ENCODE measurements at regions not wholly inside any gene's neighbourhood (a gene's known extent, or its start where the extent isn't known, plus 50 kb on each side); places are given as distances from the start of the nearest gene placed in this dataset.

- no peaks in the 10 kb centered on the region for H3F3A ChIP-seq (ENCODE audit: low read depth)
- no peak for TF ChIP-seq EZH2phosphoT487 (IDR thresholded peaks at IDR 0.05; ENCODE audit: borderline replicate concordance)
- no peak for TF ChIP-seq CTCF (conservative IDR thresholded peaks at IDR 0.05; ENCODE audit: low read length)
- no peak overlapping the region for H3K4me3 ChIP-seq (ENCODE audit: low read length, poor library complexity, severe bottlenecking)
- no peaks in the 10 kb centered on the region for H4K20me1 ChIP-seq (ENCODE audit: insufficient read depth, low read length, poor library complexity, severe bottlenecking)
- no peaks in the 10 kb centered on the region for H3K27me3 ChIP-seq (ENCODE audit: insufficient read depth, low read length, poor library complexity, severe bottlenecking)
- H3K9me3 ChIP-seq (ENCODE audit: insufficient read depth, low read depth, low read length): no peaks in the 10 kb centered on the region
- no peak overlapping the region for H3K4me2 ChIP-seq (ENCODE audit: low read depth, low read length, poor library complexity, severe bottlenecking)
- no peaks in the 10 kb centered on the region for H3K9me2 ChIP-seq (replicated peaks; ENCODE audit: low read depth, low read length)
- no peaks in the 10 kb centered on the region for H3K36me3 ChIP-seq (ENCODE audit: insufficient read depth, low read length)
- no peaks in the 10 kb centered on the region for H3K4me1 ChIP-seq (ENCODE audit: insufficient read depth, low read length, poor library complexity, severe bottlenecking)
- no peak overlapping the region for H2AFZ ChIP-seq (ENCODE audit: low read length)
- no peak overlapping the region for H3K9ac ChIP-seq (ENCODE audit: low read depth, low read length, poor library complexity, severe bottlenecking)
- H3K79me2 ChIP-seq (ENCODE audit: insufficient read depth, low read length): no peaks in the 10 kb centered on the region
These were observed 744.5 kb upstream of the C9orf72 start for GRCh38 chr9:28317745-28318144.

- Histone ChIP-seq H4K20me1 (ENCODE audit: insufficient read depth, low read length, poor library complexity, severe bottlenecking) (no peaks in the 10 kb centered on the region), H3K79me2 (ENCODE audit: insufficient read depth, low read length) (no peaks in the 10 kb centered on the region), H3K9me3 (ENCODE audit: insufficient read depth, low read depth, low read length) (no peaks in the 10 kb centered on the region), H3K9ac (ENCODE audit: low read depth, low read length, poor library complexity, severe bottlenecking) (no peak overlapping the region), H3K4me1 (ENCODE audit: insufficient read depth, low read length, poor library complexity, severe bottlenecking) (no peaks in the 10 kb centered on the region), H3F3A (ENCODE audit: low read depth) (no peaks in the 10 kb centered on the region), H2AFZ (ENCODE audit: low read length) (no peak overlapping the region), H3K4me3 (ENCODE audit: low read length, poor library complexity, severe bottlenecking) (no peak overlapping the region), H3K36me3 (ENCODE audit: insufficient read depth, low read length) (no peaks in the 10 kb centered on the region), H3K27me3 (ENCODE audit: insufficient read depth, low read length, poor library complexity, severe bottlenecking) (no peaks in the 10 kb centered on the region), H3K9me2 (replicated peaks; ENCODE audit: low read depth, low read length) (no peaks in the 10 kb centered on the region), H3K4me2 (ENCODE audit: low read depth, low read length, poor library complexity, severe bottlenecking) (no peak overlapping the region)
- TF ChIP-seq CTCF (conservative IDR thresholded peaks at IDR 0.05; ENCODE audit: low read length) (no peak), EZH2phosphoT487 (IDR thresholded peaks at IDR 0.05; ENCODE audit: borderline replicate concordance) (no peak)
These were observed 745.2 kb upstream of the C9orf72 start for GRCh38 chr9:28318515-28318914.

- Histone ChIP-seq H3K9me2 (replicated peaks; ENCODE audit: low read depth, low read length) (no peaks in the 10 kb centered on the region), H3K27me3 (ENCODE audit: insufficient read depth, low read length, poor library complexity, severe bottlenecking) (no peaks in the 10 kb centered on the region), H3K36me3 (ENCODE audit: insufficient read depth, low read length) (no peaks in the 10 kb centered on the region), H4K20me1 (ENCODE audit: insufficient read depth, low read length, poor library complexity, severe bottlenecking) (no peaks in the 10 kb centered on the region), H3K9me3 (ENCODE audit: insufficient read depth, low read depth, low read length) (no peaks in the 10 kb centered on the region), H3K4me2 (ENCODE audit: low read depth, low read length, poor library complexity, severe bottlenecking) (no peak overlapping the region), H3K4me1 (ENCODE audit: insufficient read depth, low read length, poor library complexity, severe bottlenecking) (no peaks in the 10 kb centered on the region), H3K9ac (ENCODE audit: low read depth, low read length, poor library complexity, severe bottlenecking) (no peak overlapping the region), H3K79me2 (ENCODE audit: insufficient read depth, low read length) (no peaks in the 10 kb centered on the region), H2AFZ (ENCODE audit: low read length) (no peak overlapping the region), H3F3A (ENCODE audit: low read depth) (no peaks in the 10 kb centered on the region), H3K4me3 (ENCODE audit: low read length, poor library complexity, severe bottlenecking) (no peak overlapping the region)
- TF ChIP-seq EZH2phosphoT487 (IDR thresholded peaks at IDR 0.05; ENCODE audit: borderline replicate concordance): no peak
- TF ChIP-seq CTCF (conservative IDR thresholded peaks at IDR 0.05; ENCODE audit: low read length): no peak
These were observed 746.7 kb upstream of the C9orf72 start for GRCh38 chr9:28319981-28320380.

All from Loucy (cell line).